PC-3 (cell line): ENCODE measurements at regions not wholly inside any gene's neighbourhood (a gene's known extent, or its start where the extent isn't known, plus 50 kb on each side); places are given as distances from the start of the nearest gene placed in this dataset.

Experiments
- EZH2phosphoT487 ChIP-seq: fragments of 300-600 bp; sonication (generic); IDR thresholded peaks from 2 replicates; pipeline ENCODE4 v1.6.1; 2018; ENCODE audit warnings: mild to moderate bottlenecking, antibody characterized with exemption, low read length, borderline replicate concordance
- TF ChIP-seq, protein P1 (sequence below): fragments of 300-600 bp; sonication (generic); conservative IDR thresholded peaks from 2 replicates; pipeline ENCODE4 v1.5.1; 2017; ENCODE audit warnings: antibody characterized with exemption, low read depth, mild to moderate bottlenecking, low read length

DNA sequence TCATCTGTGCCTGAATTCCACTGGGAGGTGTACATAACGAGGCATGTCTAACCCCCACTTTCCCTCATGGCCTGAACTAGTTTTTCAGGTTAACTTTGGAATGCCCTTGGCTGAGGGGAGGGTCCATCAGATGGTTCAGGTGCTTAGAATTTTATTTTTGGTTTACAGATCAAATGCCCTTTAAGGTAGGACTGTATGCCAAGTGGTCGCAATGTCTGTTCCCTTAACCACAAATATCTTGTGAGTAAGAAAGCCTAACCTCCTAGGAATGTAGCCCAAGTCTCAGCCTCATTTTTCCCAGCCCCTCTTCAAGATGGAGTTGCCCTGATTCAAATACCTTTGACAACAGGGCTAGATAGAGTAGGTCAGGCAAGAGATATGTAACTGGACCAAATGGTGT, 78.4 kb downstream of the RNASET2 start:
- TF ChIP-seq, protein P1, sequence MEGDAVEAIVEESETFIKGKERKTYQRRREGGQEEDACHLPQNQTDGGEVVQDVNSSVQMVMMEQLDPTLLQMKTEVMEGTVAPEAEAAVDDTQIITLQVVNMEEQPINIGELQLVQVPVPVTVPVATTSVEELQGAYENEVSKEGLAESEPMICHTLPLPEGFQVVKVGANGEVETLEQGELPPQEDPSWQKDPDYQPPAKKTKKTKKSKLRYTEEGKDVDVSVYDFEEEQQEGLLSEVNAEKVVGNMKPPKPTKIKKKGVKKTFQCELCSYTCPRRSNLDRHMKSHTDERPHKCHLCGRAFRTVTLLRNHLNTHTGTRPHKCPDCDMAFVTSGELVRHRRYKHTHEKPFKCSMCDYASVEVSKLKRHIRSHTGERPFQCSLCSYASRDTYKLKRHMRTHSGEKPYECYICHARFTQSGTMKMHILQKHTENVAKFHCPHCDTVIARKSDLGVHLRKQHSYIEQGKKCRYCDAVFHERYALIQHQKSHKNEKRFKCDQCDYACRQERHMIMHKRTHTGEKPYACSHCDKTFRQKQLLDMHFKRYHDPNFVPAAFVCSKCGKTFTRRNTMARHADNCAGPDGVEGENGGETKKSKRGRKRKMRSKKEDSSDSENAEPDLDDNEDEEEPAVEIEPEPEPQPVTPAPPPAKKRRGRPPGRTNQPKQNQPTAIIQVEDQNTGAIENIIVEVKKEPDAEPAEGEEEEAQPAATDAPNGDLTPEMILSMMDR: no peak
- no peak for TF ChIP-seq EZH2phosphoT487
